H9 (cell line): ENCODE measurements at regions not wholly inside any gene's neighbourhood (a gene's known extent, or its start where the extent isn't known, plus 50 kb on each side); places are given as distances from the start of the nearest gene placed in this dataset.

Experiments
- DNase-seq: peaks from one replicate; pipeline ENCODE4 v3.0.0-alpha.2; 2017
- H2AFZ ChIP-seq: one replicate; pipeline ENCODE4 v1.6.1; 2013; ENCODE audit warnings: mild to moderate bottlenecking, low read length, control low read depth, moderate library complexity
- H2AK5ac ChIP-seq: 2 replicates; pipeline ENCODE4 v1.6.1; 2013; ENCODE audit warnings: low read length, control low read depth, mixed read lengths; ENCODE audit not compliant: insufficient read length
- H2BK120ac ChIP-seq: one replicate; pipeline ENCODE4 v1.6.1; 2013; ENCODE audit warnings: low read depth, mild to moderate bottlenecking, low read length, control low read depth, inconsistent platforms; ENCODE audit not compliant: poor library complexity, severe bottlenecking
- H2BK12ac ChIP-seq: 2 replicates; pipeline ENCODE4 v1.6.1; 2013; ENCODE audit warnings: low read length, control low read depth, mixed read lengths, low read depth; ENCODE audit not compliant: insufficient read length
- H2BK15ac ChIP-seq: 2 replicates; pipeline ENCODE4 v1.6.1; 2013; ENCODE audit warnings: low read depth, low read length, control low read depth
- H2BK20ac ChIP-seq: one replicate; pipeline ENCODE4 v1.6.1; 2013; ENCODE audit warnings: low read depth, mild to moderate bottlenecking, low read length, control low read depth, inconsistent platforms; ENCODE audit not compliant: poor library complexity, severe bottlenecking
- H2BK5ac ChIP-seq: 2 replicates; pipeline ENCODE4 v1.6.1; 2013; ENCODE audit warnings: low read length, control low read depth, mixed read lengths; ENCODE audit not compliant: insufficient read length
- H3K14ac ChIP-seq: 2 replicates; pipeline ENCODE4 v1.6.1; 2013; ENCODE audit warnings: low read length, control low read depth; ENCODE audit not compliant: insufficient read depth
- H3K18ac ChIP-seq: 2 replicates; pipeline ENCODE4 v1.6.1; 2013; ENCODE audit warnings: low read depth, mild to moderate bottlenecking, mixed read lengths, low read length, control low read depth; ENCODE audit not compliant: insufficient read length
- H3K23ac ChIP-seq: 2 replicates; pipeline ENCODE4 v1.6.1; 2013; ENCODE audit warnings: low read length, control low read depth, mixed read lengths, low read depth; ENCODE audit not compliant: insufficient read length
- H3K23me2 ChIP-seq: 2 replicates; pipeline ENCODE4 v1.6.1; 2013; ENCODE audit warnings: low read depth, mild to moderate bottlenecking, mixed read lengths, low read length, control low read depth; ENCODE audit not compliant: insufficient read length, poor library complexity, severe bottlenecking
- H3K27ac ChIP-seq: 2 replicates; pipeline ENCODE4 v1.5.1; 2013; ENCODE audit warnings: low read length, control low read depth, mixed read lengths, low read depth; ENCODE audit not compliant: insufficient read length
- H3K27me3 ChIP-seq: 2 replicates; pipeline ENCODE4 v1.6.1; 2013; ENCODE audit warnings: low read length, control low read depth, inconsistent platforms; ENCODE audit not compliant: insufficient read depth
- H3K4ac ChIP-seq: 2 replicates; pipeline ENCODE4 v1.6.1; 2013; ENCODE audit warnings: low read depth, mild to moderate bottlenecking, control low read depth, inconsistent platforms, low read length, moderate library complexity
- H3K4me1 ChIP-seq: 2 replicates; pipeline ENCODE4 v1.6.1; 2013; ENCODE audit warnings: low read length, control low read depth, inconsistent platforms; ENCODE audit not compliant: insufficient read depth
- H3K4me2 ChIP-seq: 2 replicates; pipeline ENCODE4 v1.6.1; 2013; ENCODE audit warnings: low read length, control low read depth, mixed read lengths; ENCODE audit not compliant: insufficient read length, insufficient read depth
- H3K56ac ChIP-seq: 2 replicates; pipeline ENCODE4 v1.6.1; 2013; ENCODE audit warnings: low read depth, mild to moderate bottlenecking, mixed read lengths, low read length, control low read depth; ENCODE audit not compliant: insufficient read length
- H3K79me1 ChIP-seq: 2 replicates; pipeline ENCODE4 v1.6.1; 2013; ENCODE audit warnings: low read depth, mild to moderate bottlenecking, moderate library complexity, low read length, control low read depth, inconsistent platforms; ENCODE audit not compliant: insufficient read depth, poor library complexity, severe bottlenecking
- H3K79me2 ChIP-seq: 2 replicates; pipeline ENCODE4 v1.6.1; 2013; ENCODE audit warnings: low read length, control low read depth, inconsistent platforms; ENCODE audit not compliant: insufficient read depth
- H3K9ac ChIP-seq: 2 replicates; pipeline ENCODE4 v1.6.1; 2013; ENCODE audit warnings: low read length, control low read depth, mixed read lengths; ENCODE audit not compliant: insufficient read length; ENCODE audit errors: extremely low read depth
- H3K9me3 ChIP-seq: one replicate; pipeline ENCODE4 v1.6.1; 2013; ENCODE audit warnings: low read depth, low read length, inconsistent platforms; ENCODE audit not compliant: control insufficient read depth
- H3T11ph ChIP-seq: one replicate; pipeline ENCODE4 v1.6.1; 2013; ENCODE audit warnings: mild to moderate bottlenecking, low read length, control low read depth, inconsistent platforms
- H4K20me1 ChIP-seq: one replicate; pipeline ENCODE4 v1.6.1; 2013; ENCODE audit not compliant: control insufficient read depth, insufficient read length, insufficient read depth
- H4K5ac ChIP-seq: 2 replicates; pipeline ENCODE4 v1.6.1; 2013; ENCODE audit warnings: low read depth, mild to moderate bottlenecking, mixed read lengths, low read length, control low read depth; ENCODE audit not compliant: insufficient read length
- H4K8ac ChIP-seq: replicated peaks from 2 replicates; pipeline ENCODE4 v1.6.1; 2013; ENCODE audit warnings: low read length, control low read depth, mixed read lengths, low read depth; ENCODE audit not compliant: insufficient read length
- H4K91ac ChIP-seq: 2 replicates; pipeline ENCODE4 v1.6.1; 2013; ENCODE audit warnings: low read depth, mild to moderate bottlenecking, moderate library complexity, mixed read lengths, low read length, control low read depth; ENCODE audit not compliant: insufficient read length
- H3K27ac Mint-ChIP-seq, 3 experiments: 2 replicates in 2 of 3; 3 replicates in 1 of 3; pipeline ENCODE4 v1.8.0; 2020 to 2021; ENCODE audit warnings: mixed read lengths in 3 of 3, mild to moderate bottlenecking in 1 of 3, moderate library complexity in 1 of 3
- H3K27me3 Mint-ChIP-seq: 2 replicates; pipeline ENCODE4 v1.8.0; 2021; ENCODE audit warnings: low read depth, mild to moderate bottlenecking, moderate library complexity, mixed read lengths
- H3K36me3 Mint-ChIP-seq, 3 experiments: 2 replicates in 2 of 3; 3 replicates in 1 of 3; pipeline ENCODE4 v1.8.0; 2020 to 2021; ENCODE audit warnings: low read depth in 3 of 3, mixed read lengths in 3 of 3; ENCODE audit not compliant: insufficient read depth in 1 of 3
- H3K4me1 Mint-ChIP-seq, 2 experiments: 2 replicates each; pipeline ENCODE4 v1.8.0; 2020; ENCODE audit warnings: mixed read lengths in 2 of 2
- H3K4me3 Mint-ChIP-seq, 2 experiments: 2 replicates in 1 of 2; 3 replicates in 1 of 2; pipeline ENCODE4 v1.8.0; 2020 to 2021; ENCODE audit warnings: mild to moderate bottlenecking in 2 of 2, mixed read lengths in 2 of 2, moderate library complexity in 1 of 2
- H3K9me3 Mint-ChIP-seq, 2 experiments: 2 replicates in 1 of 2; 3 replicates in 1 of 2; pipeline ENCODE4 v1.8.0; 2020; ENCODE audit warnings: mild to moderate bottlenecking in 2 of 2, mixed read lengths in 2 of 2, moderate library complexity in 1 of 2
- WGBS: extraction: QIAGEN DNeasy Blood & Tissue Kit; methylation state at CpG from one replicate; pipeline ENCODE4 v1.1.7; 2013; ENCODE audit warnings: missing lambda C conversion rate, low lambda C conversion rate, mixed read lengths; ENCODE audit not compliant: insufficient read length; ENCODE audit errors: extremely low coverage; 5-methylcytosine and 5-hydroxymethylcytosine counted together
- TF ChIP-seq, protein P1 (sequence below): fragments of 200-600 bp; sonication (generic); conservative IDR thresholded peaks from 3 replicates; pipeline ENCODE4 v1.8.0; 2021; ENCODE audit warnings: antibody characterized with exemption, mild to moderate bottlenecking

GRCh38 chr18:70634576-70635147 lies 345.8 kb downstream of the SOCS6 start:
- Histone ChIP-seq H2AK5ac (no peak overlapping the region), H4K8ac (no peak overlapping the region), H3K4ac (no peak overlapping the region), H3K4me1 (no peaks in the 10 kb centered on the region), H3K14ac (no peak overlapping the region), H2BK5ac (no peak overlapping the region), H3K23me2 (no peaks in the 10 kb centered on the region), H2BK20ac (no peak overlapping the region), H3K79me2 (no peaks in the 10 kb centered on the region), H2BK120ac (no peak overlapping the region), H3K79me1 (no peaks in the 10 kb centered on the region), H3K23ac (no peak overlapping the region), H2BK15ac (no peak overlapping the region), H3K4me2 (no peak overlapping the region), H3K27me3 (no peaks in the 10 kb centered on the region), H3K27ac (no peak overlapping the region), H3K9ac (no peak overlapping the region), H3T11ph (no peak overlapping the region), H3K9me3 (no peaks in the 10 kb centered on the region), H3K18ac (no peak overlapping the region), H4K20me1 (no peaks in the 10 kb centered on the region), H2BK12ac (no peak overlapping the region), H2AFZ (no peak overlapping the region), H3K56ac (no peak overlapping the region), H4K91ac (no peak overlapping the region), H4K5ac (no peak overlapping the region)
- no peaks in the 10 kb centered on the region for H3K27me3 Mint-ChIP-seq
- H3K9me3 Mint-ChIP-seq, result peaks cover 0 to 3% of the 10 kb centered on the region in 2 experiments; a peak in 3 of 5 replicates
- no peak overlapping the region for H3K4me3 Mint-ChIP-seq
- DNase-seq, result no peak
- no CpG with 5 or more reads among the region's 3 CpGs for WGBS
- H3K36me3 Mint-ChIP-seq, result no peaks in the 10 kb centered on the region
- no peaks in the 10 kb centered on the region for H3K4me1 Mint-ChIP-seq
- no peak overlapping the region for H3K27ac Mint-ChIP-seq
- TF ChIP-seq, protein P1, sequence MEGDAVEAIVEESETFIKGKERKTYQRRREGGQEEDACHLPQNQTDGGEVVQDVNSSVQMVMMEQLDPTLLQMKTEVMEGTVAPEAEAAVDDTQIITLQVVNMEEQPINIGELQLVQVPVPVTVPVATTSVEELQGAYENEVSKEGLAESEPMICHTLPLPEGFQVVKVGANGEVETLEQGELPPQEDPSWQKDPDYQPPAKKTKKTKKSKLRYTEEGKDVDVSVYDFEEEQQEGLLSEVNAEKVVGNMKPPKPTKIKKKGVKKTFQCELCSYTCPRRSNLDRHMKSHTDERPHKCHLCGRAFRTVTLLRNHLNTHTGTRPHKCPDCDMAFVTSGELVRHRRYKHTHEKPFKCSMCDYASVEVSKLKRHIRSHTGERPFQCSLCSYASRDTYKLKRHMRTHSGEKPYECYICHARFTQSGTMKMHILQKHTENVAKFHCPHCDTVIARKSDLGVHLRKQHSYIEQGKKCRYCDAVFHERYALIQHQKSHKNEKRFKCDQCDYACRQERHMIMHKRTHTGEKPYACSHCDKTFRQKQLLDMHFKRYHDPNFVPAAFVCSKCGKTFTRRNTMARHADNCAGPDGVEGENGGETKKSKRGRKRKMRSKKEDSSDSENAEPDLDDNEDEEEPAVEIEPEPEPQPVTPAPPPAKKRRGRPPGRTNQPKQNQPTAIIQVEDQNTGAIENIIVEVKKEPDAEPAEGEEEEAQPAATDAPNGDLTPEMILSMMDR, result no peak
